IMR-90 (cell line): ENCODE measurements at regions not wholly inside any gene's neighbourhood (a gene's known extent, or its start where the extent isn't known, plus 50 kb on each side); places are given as distances from the start of the nearest gene placed in this dataset.

Source experiments
- ATAC-seq: fragments of 200-7000 bp; cut with Tn5 transposase; 2 replicates; pipeline ENCODE4 v1.9.1; 2020; ENCODE audit warnings: low read depth, mild to moderate bottlenecking, moderate library complexity
- BruUV-seq: library from RNA; stranded (reverse); fragments of 400-500 nt; replicated peaks from 2 replicates; lab custom pipeline; 2021; lab: Mats Ljungman, UMichigan
- CTCF ChIA-PET: fragments of 300-600 bp; formaldehyde crosslinking; extraction: SDS; loops from one replicate; lab custom pipeline; 2021; ENCODE audit warnings: antibody characterized with exemption; lab: Yijun Ruan, JAX
- POLR2A ChIA-PET: fragments of 300-600 bp; sonication (Branson Sonifier 250); formaldehyde crosslinking; loops from one replicate; lab custom pipeline; 2022; ENCODE audit warnings: antibody characterized with exemption; ENCODE audit not compliant: unreplicated experiment; lab: Charles Lee
- DNase-seq: peaks from one replicate; pipeline ENCODE4 v3.0.0; 2013
- H2AFZ ChIP-seq: replicated peaks from 2 replicates; pipeline ENCODE3; 2013; ENCODE audit warnings: low read length, mild to moderate bottlenecking; ENCODE audit not compliant: poor library complexity
- H2AK5ac ChIP-seq: 2 replicates; pipeline ENCODE4 v1.6.1; 2013; ENCODE audit warnings: low read depth, low read length, inconsistent platforms
- H2AK9ac ChIP-seq: replicated peaks from 2 replicates; pipeline ENCODE3; 2013; ENCODE audit warnings: mild to moderate bottlenecking, low read depth, low read length, moderate library complexity; ENCODE audit not compliant: poor library complexity
- H2BK120ac ChIP-seq: 2 replicates; pipeline ENCODE4 v1.6.1; 2013; ENCODE audit warnings: low read depth, low read length, inconsistent platforms
- H2BK15ac ChIP-seq: 3 replicates; pipeline ENCODE4 v1.6.1; 2013; ENCODE audit warnings: low read depth, low read length, inconsistent platforms
- H2BK20ac ChIP-seq: 2 replicates; pipeline ENCODE4 v1.6.1; 2013; ENCODE audit warnings: low read depth, mild to moderate bottlenecking, inconsistent platforms, low read length, moderate library complexity
- H2BK5ac ChIP-seq: 2 replicates; pipeline ENCODE4 v1.6.1; 2013; ENCODE audit warnings: mild to moderate bottlenecking, low read depth, low read length, inconsistent platforms; ENCODE audit not compliant: poor library complexity, severe bottlenecking
- H3K14ac ChIP-seq: replicated peaks from 2 replicates; pipeline ENCODE4 v1.6.1; 2013; ENCODE audit warnings: low read depth, low read length, inconsistent platforms
- H3K18ac ChIP-seq: 2 replicates; pipeline ENCODE4 v1.6.1; 2013; ENCODE audit warnings: low read depth, low read length, control low read depth
- H3K23ac ChIP-seq: 2 replicates; pipeline ENCODE4 v1.6.1; 2013; ENCODE audit warnings: low read depth, low read length, inconsistent platforms
- H3K27ac ChIP-seq: 2 replicates; pipeline ENCODE4 v1.5.1; 2013; ENCODE audit warnings: mild to moderate bottlenecking, control low read depth, low read length; ENCODE audit not compliant: insufficient read depth
- H3K27me3 ChIP-seq: 2 replicates; pipeline ENCODE4 v1.6.1; 2013; ENCODE audit warnings: low read length; ENCODE audit not compliant: control insufficient read depth, insufficient read depth
- H3K36me3 ChIP-seq: 2 replicates; pipeline ENCODE4 v1.6.1; 2013; ENCODE audit warnings: low read length, mixed read lengths; ENCODE audit not compliant: control insufficient read depth, insufficient read depth
- H3K4ac ChIP-seq: 2 replicates; pipeline ENCODE4 v1.6.1; 2013; ENCODE audit warnings: low read depth, low read length, inconsistent platforms
- H3K4me1 ChIP-seq: 2 replicates; pipeline ENCODE4 v1.6.1; 2013; ENCODE audit warnings: low read length, mixed read lengths; ENCODE audit not compliant: control insufficient read depth, insufficient read depth
- H3K4me2 ChIP-seq: 2 replicates; pipeline ENCODE4 v1.6.1; 2013; ENCODE audit warnings: low read depth, mild to moderate bottlenecking, control low read depth, low read length, moderate library complexity
- H3K4me3 ChIP-seq: 2 replicates; pipeline ENCODE4 v1.5.1; 2013; ENCODE audit warnings: low read depth, mild to moderate bottlenecking, control low read depth, low read length, moderate library complexity; ENCODE audit not compliant: insufficient read depth
- H3K56ac ChIP-seq: 2 replicates; pipeline ENCODE4 v1.6.1; 2013; ENCODE audit warnings: low read length, inconsistent platforms; ENCODE audit not compliant: insufficient read depth; ENCODE audit errors: extremely low read depth
- H3K79me1 ChIP-seq, 2 experiments: 2 replicates each; pipeline ENCODE4 v1.6.1; 2013; ENCODE audit warnings: low read length in 2 of 2, inconsistent platforms in 1 of 2, low read depth in 1 of 2
- H3K9ac ChIP-seq: 2 replicates; pipeline ENCODE4 v1.6.1; 2013; ENCODE audit warnings: low read depth, low read length, control low read depth
- H3K9me1 ChIP-seq: 2 replicates; pipeline ENCODE4 v1.6.1; 2013; ENCODE audit warnings: low read length, inconsistent platforms; ENCODE audit not compliant: insufficient read depth
- H3K9me3 ChIP-seq: 2 replicates; pipeline ENCODE4 v1.6.1; 2013; ENCODE audit warnings: low read length; ENCODE audit not compliant: control insufficient read depth, insufficient read depth
- H4K20me1 ChIP-seq: 2 replicates; pipeline ENCODE4 v1.6.1; 2013; ENCODE audit warnings: low read length, inconsistent platforms; ENCODE audit not compliant: insufficient read depth
- H4K5ac ChIP-seq: 2 replicates; pipeline ENCODE4 v1.6.1; 2013; ENCODE audit warnings: mild to moderate bottlenecking, low read depth, low read length, control low read depth
- H4K8ac ChIP-seq, 2 experiments: 2 replicates each; pipeline ENCODE4 v1.6.1; 2013; ENCODE audit warnings: low read depth in 2 of 2, low read length in 2 of 2, control low read depth in 1 of 2, inconsistent platforms in 1 of 2
- H4K91ac ChIP-seq: 2 replicates; pipeline ENCODE4 v1.6.1; 2013; ENCODE audit warnings: low read depth, low read length, inconsistent platforms; ENCODE audit not compliant: insufficient read depth
- CEBPB ChIP-seq: IDR thresholded peaks from 2 replicates; pipeline ENCODE4 v1.6.1; 2012; ENCODE audit warnings: low read depth, low read length, improper control_type of control experiment
- CHD1 ChIP-seq: IDR thresholded peaks from 2 replicates; pipeline ENCODE4 v1.6.1; 2012; ENCODE audit warnings: low read depth, low read length, improper control_type of control experiment
- ELK1 ChIP-seq: fragments of 150-350 bp; IDR thresholded peaks from 2 replicates; pipeline ENCODE4 v1.6.1; 2016; ENCODE audit warnings: low read depth, mild to moderate bottlenecking, low read length, moderate library complexity, borderline replicate concordance
- FOS ChIP-seq: fragments of 150-350 bp; IDR thresholded peaks from 2 replicates; pipeline ENCODE4 v1.6.1; 2016; ENCODE audit warnings: low read depth, low read length
- NFE2L2 ChIP-seq: fragments of 150-350 bp; IDR thresholded peaks from 2 replicates; pipeline ENCODE4 v1.6.1; 2016; ENCODE audit warnings: low read depth, mild to moderate bottlenecking, low read length
- POLR2A ChIP-seq: IDR thresholded peaks from 2 replicates; pipeline ENCODE4 v1.6.1; 2012; ENCODE audit warnings: mild to moderate bottlenecking, low read depth, low read length
- RAD21 ChIP-seq: IDR thresholded peaks from 2 replicates; pipeline ENCODE4 v1.6.1; 2012; ENCODE audit warnings: low read length, improper control_type of control experiment
- RCOR1 ChIP-seq: IDR thresholded peaks from 2 replicates; pipeline ENCODE4 v1.6.1; 2012; ENCODE audit warnings: mild to moderate bottlenecking, low read length, improper control_type of control experiment; ENCODE audit not compliant: insufficient replicate concordance
- SMC3 ChIP-seq: fragments of 150-350 bp; IDR thresholded peaks from 2 replicates; pipeline ENCODE4 v1.6.1; 2016; ENCODE audit warnings: low read depth, mild to moderate bottlenecking, antibody characterized with exemption, low read length, moderate library complexity
- WGBS, 2 experiments: methylation state at CpG; one replicate each; pipeline versions ENCODE4 v1.1.5 to v1.1.7; 2013; ENCODE audit warnings: missing lambda C conversion rate in 2 of 2; ENCODE audit not compliant: insufficient read length in 1 of 2; ENCODE audit errors: extremely low coverage in 2 of 2; 5-methylcytosine and 5-hydroxymethylcytosine counted together
- dilution Hi-C: fragments of 300-500 bp; cut with HindIII; formaldehyde crosslinking; loops from one replicate; pipeline ENCODE4 v1.14.3; 2018; ENCODE audit warnings: low sequenced_read_pairs; ENCODE audit not compliant: unreplicated experiment
- in situ Hi-C: fragments of 300-500 bp; cut with MboI; formaldehyde crosslinking; loops from 3 replicates; pipeline ENCODE4 v1.14.3; 2019; ENCODE audit warnings: low sequenced_read_pairs, inconsistent platforms, mixed read lengths
- intact Hi-C: fragments of 100-400 bp; cut with micrococcal nuclease; formaldehyde crosslinking; loops from 2 replicates; pipeline ENCODE4 v1.10.0; 2022
- TF ChIP-seq, protein P1 (sequence below): fragments of 150-350 bp; IDR thresholded peaks from 2 replicates; pipeline ENCODE4 v1.6.1; 2017; ENCODE audit warnings: mild to moderate bottlenecking, antibody characterized with exemption, low read length, low read depth

DNA sequence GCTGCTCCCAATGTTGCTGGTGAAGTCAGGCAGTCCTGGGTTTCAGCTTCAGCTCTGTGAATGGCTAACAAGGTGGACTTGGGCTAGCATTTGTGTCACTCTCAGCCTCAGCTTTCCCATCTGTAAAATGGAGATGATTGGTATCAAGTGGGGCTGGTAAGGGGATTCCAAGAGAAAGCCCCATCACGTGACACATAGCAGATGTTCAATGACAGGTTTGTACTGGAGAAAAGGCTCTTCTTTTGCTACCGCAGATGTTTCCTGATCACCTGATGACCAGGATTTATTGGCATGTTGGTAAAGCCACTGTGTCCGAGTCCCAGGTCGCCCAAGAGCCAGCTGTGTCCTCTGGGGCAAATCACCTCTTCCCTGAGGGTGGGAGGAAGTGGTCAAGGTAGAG is 335.0 kb downstream of the MATN1 start:
- Histone ChIP-seq H2BK20ac (no peak overlapping the region), H2BK15ac (no peak overlapping the region), H3K27me3 (no peaks in the 10 kb centered on the region), H3K27ac (no peak overlapping the region), H3K9me3 (no peaks in the 10 kb centered on the region), H3K23ac (no peak overlapping the region), H3K79me1 (no peaks in the 10 kb centered on the region), H4K8ac (no peak overlapping the region), H3K14ac (no peak overlapping the region), H4K91ac (no peak overlapping the region), H2BK120ac (no peak overlapping the region), H2AK9ac (no peak overlapping the region), H3K18ac (no peak overlapping the region), H3K56ac (no peak overlapping the region), H4K20me1 (no peaks in the 10 kb centered on the region), H3K9ac (no peak overlapping the region), H3K4ac (no peak overlapping the region), H3K4me1 (no peaks in the 10 kb centered on the region), H2AK5ac (no peak overlapping the region), H2BK5ac (no peak overlapping the region), H3K36me3 (no peaks in the 10 kb centered on the region), H3K4me3 (no peak overlapping the region), H3K4me2 (no peak overlapping the region), H3K9me1 (no peaks in the 10 kb centered on the region), H4K5ac (no peak overlapping the region), H2AFZ (no peak overlapping the region)
- POLR2A ChIA-PET = no interaction called here
- intact Hi-C loops = loop anchor here (10.0 kb wide), 1 partner anchor 274 kb away; no protein-coding TSS in a partner anchor
- no peak for TF ChIP-seq NFE2L2
- TF ChIP-seq SMC3 = no peak
- no peak for TF ChIP-seq ELK1
- TF ChIP-seq CEBPB = no peak
- TF ChIP-seq, protein P1, sequence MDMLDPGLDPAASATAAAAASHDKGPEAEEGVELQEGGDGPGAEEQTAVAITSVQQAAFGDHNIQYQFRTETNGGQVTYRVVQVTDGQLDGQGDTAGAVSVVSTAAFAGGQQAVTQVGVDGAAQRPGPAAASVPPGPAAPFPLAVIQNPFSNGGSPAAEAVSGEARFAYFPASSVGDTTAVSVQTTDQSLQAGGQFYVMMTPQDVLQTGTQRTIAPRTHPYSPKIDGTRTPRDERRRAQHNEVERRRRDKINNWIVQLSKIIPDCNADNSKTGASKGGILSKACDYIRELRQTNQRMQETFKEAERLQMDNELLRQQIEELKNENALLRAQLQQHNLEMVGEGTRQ = no peak
- no peak for TF ChIP-seq FOS
- TF ChIP-seq POLR2A = no peak
- no peak for TF ChIP-seq CHD1
- TF ChIP-seq RAD21 = no peak
- TF ChIP-seq RCOR1 = no peak
- DNase-seq (no peak), ATAC-seq (no peak)
- CTCF ChIA-PET = no interaction called here
- in situ Hi-C loops = loop anchor here (10.0 kb wide), 1 partner anchor 1144 kb away; no protein-coding TSS in a partner anchor
- no TSS peak for BruUV-seq
- WGBS, 2 experiments = no CpG with 5 or more reads among the region's 4 CpGs
- dilution Hi-C loops = no loop called here
